22Rv1 (cell line): ENCODE measurements at regions not wholly inside any gene's neighbourhood (a gene's known extent, or its start where the extent isn't known, plus 50 kb on each side); places are given as distances from the start of the nearest gene placed in this dataset.

Experiments used
- CTCF ChIP-seq: fragments of 450-650 bp; IDR thresholded peaks from 2 replicates; pipeline ENCODE4 v1.5.1; 2017; ENCODE audit warnings: mild to moderate bottlenecking
- ZFX ChIP-seq: fragments of 450-650 bp; IDR thresholded peaks from 2 replicates; pipeline ENCODE4 v1.6.1; 2017; ENCODE audit warnings: antibody characterized with exemption, borderline replicate concordance

GRCh38 chr2:35199298-35199697, 1156.3 kb upstream of the CRIM1 start:
- TF ChIP-seq CTCF (peak; percentile 56), ZFX (no peak)
